HepG2 (cell line): ENCODE measurements at regions not wholly inside any gene's neighbourhood (a gene's known extent, or its start where the extent isn't known, plus 50 kb on each side); places are given as distances from the start of the nearest gene placed in this dataset.

ENCODE experiments used
- ATAC-seq: fragments of 200-7000 bp; cut with Tn5 transposase; 3 replicates; pipeline ENCODE4 v1.9.1; 2020; ENCODE audit warnings: mild to moderate bottlenecking, moderate library complexity
- BruUV-seq: library from RNA; stranded (reverse); fragments of 400-500 nt; replicated peaks from 2 replicates; lab custom pipeline; 2021; lab: Mats Ljungman, UMichigan
- CTCF ChIA-PET: fragments of 300-600 bp; formaldehyde crosslinking; extraction: SDS; loops from one replicate; lab custom pipeline; 2021; ENCODE audit warnings: low total read pairs, inconsistent platforms, low intra/inter-chr PET ratio; lab: Yijun Ruan, JAX
- POLR2A ChIA-PET: fragments of 350-600 bp; sonication (Branson Sonifier 250); formaldehyde crosslinking; loops from one replicate; lab custom pipeline; 2020; ENCODE audit warnings: antibody characterized with exemption, inconsistent platforms; lab: Yijun Ruan, JAX
- DNase-seq: peaks from one replicate; pipeline ENCODE4 v3.0.0-alpha.2; 2015; ENCODE audit warnings: low spot score
- FAIRE-seq: peaks from 3 replicates; lab custom pipeline; 2011; peaks lifted over from hg19 to GRCh38; lab: Jason Lieb, UNC
- H2AFZ ChIP-seq: one replicate; pipeline ENCODE4 v1.6.1; 2011; ENCODE audit warnings: low read length, inconsistent platforms
- H3K27ac ChIP-seq: fragments of 300-600 bp; 3 replicates; pipeline ENCODE4 v1.8.0; 2011; ENCODE audit warnings: mixed run types, mild to moderate bottlenecking, mixed read lengths, low read length, inconsistent platforms; ENCODE audit not compliant: insufficient read depth; ENCODE audit errors: extremely low read length
- H3K27me3 ChIP-seq, 2 experiments: fragments of 200-600 bp in 1 of 2; 2 replicates in 1 of 2; 3 replicates in 1 of 2; pipeline versions ENCODE4 v1.6.0 to v1.8.0; 2011; ENCODE audit warnings: low read length in 2 of 2, mild to moderate bottlenecking in 2 of 2, moderate library complexity in 2 of 2, inconsistent platforms in 1 of 2; ENCODE audit not compliant: insufficient read depth in 2 of 2, control insufficient read depth in 1 of 2
- H3K36me3 ChIP-seq, 2 experiments: fragments of 200-600 bp in 1 of 2; replicated peaks in 1 of 2; 2 replicates in 1 of 2; 3 replicates in 1 of 2; pipeline versions ENCODE4 v1.5.1 to v1.8.0; 2011; ENCODE audit warnings: low read length in 2 of 2, inconsistent platforms in 1 of 2; ENCODE audit not compliant: insufficient read depth in 2 of 2, control insufficient read depth in 1 of 2
- H3K4me1 ChIP-seq: 2 replicates; pipeline ENCODE4 v1.5.1; 2012; ENCODE audit warnings: low read length, inconsistent platforms; ENCODE audit not compliant: insufficient read depth
- H3K4me2 ChIP-seq: 2 replicates; pipeline ENCODE4 v1.6.0; 2011; ENCODE audit warnings: low read depth, low read length, inconsistent platforms
- H3K4me3 ChIP-seq, 3 experiments: fragments of 200-600 bp in 1 of 3; sonication (generic), shearing (Covaris generic) in 1 of 3; replicated peaks in 1 of 3; 2 replicates each; pipeline ENCODE4 v1.5.1; 2011 to 2016; ENCODE audit warnings: low read length in 3 of 3, inconsistent platforms in 2 of 3, low read depth in 2 of 3, mild to moderate bottlenecking in 2 of 3, control low read depth in 1 of 3, mixed read lengths in 1 of 3; ENCODE audit not compliant: insufficient read depth in 1 of 3
- H3K79me2 ChIP-seq: one replicate; pipeline ENCODE4 v1.6.1; 2011; ENCODE audit warnings: low read length, inconsistent platforms; ENCODE audit not compliant: insufficient read depth
- H3K9ac ChIP-seq: 2 replicates; pipeline ENCODE4 v1.6.0; 2011; ENCODE audit warnings: mild to moderate bottlenecking, low read depth, low read length, inconsistent platforms; ENCODE audit not compliant: insufficient read depth
- H3K9me3 ChIP-seq: 2 replicates; pipeline ENCODE4 v1.5.1; 2012; ENCODE audit warnings: mild to moderate bottlenecking, low read length
- H4K20me1 ChIP-seq: 2 replicates; pipeline ENCODE4 v1.6.0; 2011; ENCODE audit warnings: inconsistent platforms, mild to moderate bottlenecking, low read length, moderate library complexity; ENCODE audit not compliant: insufficient read depth
- ATAD3A ChIP-seq: sonication (generic); formaldehyde crosslinking; IDR thresholded peaks from 2 replicates; pipeline ENCODE4 v1.4.0; 2020; ENCODE audit warnings: missing genetic modification reagents
- CENPBD1 ChIP-seq: sonication (generic); formaldehyde crosslinking; IDR thresholded peaks from 2 replicates; pipeline ENCODE4 v1.8.0; 2022; ENCODE audit warnings: missing genetic modification reagents, low read depth, mild to moderate bottlenecking, borderline replicate concordance
- E2F5 ChIP-seq: sonication (generic); formaldehyde crosslinking; conservative IDR thresholded peaks from 2 replicates; pipeline ENCODE4 v1.4.0; 2020; ENCODE audit warnings: missing genetic modification reagents
- GABPB1 ChIP-seq: IDR thresholded peaks from 2 replicates; pipeline ENCODE4 v1.6.1; 2016; ENCODE audit warnings: mild to moderate bottlenecking, missing genetic modification reagents, moderate library complexity, missing compliant biosample characterization
- HDAC1 ChIP-seq: sonication (generic); formaldehyde crosslinking; IDR thresholded peaks from 2 replicates; pipeline ENCODE4 v1.5.1; 2020; ENCODE audit warnings: mild to moderate bottlenecking, missing genetic modification reagents
- HNF1A ChIP-seq, 2 experiments: sonication (generic) in 1 of 2; formaldehyde crosslinking in 1 of 2; IDR thresholded peaks; 2 replicates each; pipeline versions ENCODE4 v1.4.0 to v1.6.1; 2016 to 2020; ENCODE audit warnings: borderline replicate concordance in 1 of 2, low read depth in 1 of 2, mild to moderate bottlenecking in 1 of 2, missing genetic modification reagents in 1 of 2
- HOXD1 ChIP-seq: sonication (generic); formaldehyde crosslinking; IDR thresholded peaks from 2 replicates; pipeline ENCODE4 v1.5.0; 2020; ENCODE audit warnings: missing genetic modification reagents
- REXO4 ChIP-seq: sonication (generic); formaldehyde crosslinking; IDR thresholded peaks from 2 replicates; pipeline ENCODE4 v1.8.0; 2022; ENCODE audit warnings: missing genetic modification reagents, mild to moderate bottlenecking, borderline replicate concordance
- RFX5 ChIP-seq: IDR thresholded peaks from 2 replicates; pipeline ENCODE4 v1.6.1; 2011; ENCODE audit warnings: low read depth, low read length, improper control_type of control experiment
- ZBTB7A ChIP-seq: sonication (generic); formaldehyde crosslinking; IDR thresholded peaks from 2 replicates; pipeline ENCODE4 v1.8.0; 2022; ENCODE audit warnings: mild to moderate bottlenecking, missing genetic modification reagents
- ZFX ChIP-seq: sonication (generic); formaldehyde crosslinking; IDR thresholded peaks from 2 replicates; pipeline ENCODE4 v1.4.0; 2020; ENCODE audit warnings: mild to moderate bottlenecking, low read depth, missing genetic modification reagents, moderate library complexity
- ZNF605 ChIP-seq: sonication (generic); formaldehyde crosslinking; IDR thresholded peaks from 2 replicates; pipeline ENCODE4 v1.8.0; 2022; ENCODE audit warnings: mild to moderate bottlenecking, missing genetic modification reagents
- ZNF773 ChIP-seq: sonication (generic); formaldehyde crosslinking; IDR thresholded peaks from 2 replicates; pipeline ENCODE4 v1.4.0; 2020; ENCODE audit warnings: missing genetic modification reagents, borderline replicate concordance
- ZNF788 ChIP-seq: sonication (generic); formaldehyde crosslinking; IDR thresholded peaks from 2 replicates; pipeline ENCODE4 v1.5.0; 2020; ENCODE audit warnings: mild to moderate bottlenecking, missing genetic modification reagents, borderline replicate concordance
- ZNF800 ChIP-seq: sonication (generic); formaldehyde crosslinking; IDR thresholded peaks from 2 replicates; pipeline ENCODE4 v1.4.0; 2020; ENCODE audit warnings: missing genetic modification reagents
- ZNF891 ChIP-seq: sonication (generic); formaldehyde crosslinking; IDR thresholded peaks from 2 replicates; pipeline ENCODE4 v1.5.0; 2020; ENCODE audit warnings: mild to moderate bottlenecking, missing genetic modification reagents
- WGBS: methylation state at CpG from one replicate; pipeline ENCODE4 v1.1.6; 2017; ENCODE audit warnings: low lambda C conversion rate; 5-methylcytosine and 5-hydroxymethylcytosine counted together
- in situ Hi-C: cut with HindIII; loops from 2 replicates; pipeline ENCODE4 v1.10.0; 2017; ENCODE audit warnings: low pct_unique_long_range_greater_than_20kb; ENCODE audit not compliant: extremely low pct_ligation_motif_present
- intact Hi-C: fragments of 100-400 bp; cut with micrococcal nuclease; formaldehyde crosslinking; loops from one replicate; pipeline ENCODE4 v1.10.0; 2022; ENCODE audit not compliant: unreplicated experiment

- Histone ChIP-seq H3K27ac (no peak overlapping the region), H3K4me1 (no peaks in the 10 kb centered on the region), H3K4me3 (no peak overlapping the region), H2AFZ (no peak overlapping the region), H3K9ac (no peak overlapping the region), H3K36me3 (no peaks in the 10 kb centered on the region), H3K27me3 (peaks cover 0 to 3% of the 10 kb centered on the region in 2 experiments; a peak in 1 of 5 replicates), H3K9me3 (no peaks in the 10 kb centered on the region), H3K79me2 (no peaks in the 10 kb centered on the region), H4K20me1 (no peaks in the 10 kb centered on the region), H3K4me2 (no peak overlapping the region)
- FAIRE-seq (no peak), DNase-seq (no peak), ATAC-seq (no peak)
- TF ChIP-seq GABPB1 (no peak), HNF1A (IDR thresholded peaks at IDR 0.05; ENCODE audit: low read depth) (no peak), HNF1A (CRISPR knock-in tag; IDR thresholded peaks at IDR 0.05; ENCODE audit: borderline replicate concordance) (no peak), RFX5 (no peak), ZFX (CRISPR knock-in tag) (no peak), ZNF788 (CRISPR knock-in tag) (no peak), REXO4 (CRISPR knock-in tag) (no peak), HDAC1 (CRISPR knock-in tag) (no peak), ZNF891 (CRISPR knock-in tag) (no peak), ATAD3A (CRISPR knock-in tag) (no peak), ZNF773 (no peak), ZBTB7A (no peak), ZNF800 (CRISPR knock-in tag) (no peak), CENPBD1 (no peak), HOXD1 (CRISPR knock-in tag) (no peak), E2F5 (CRISPR knock-in tag) (no peak), ZNF605 (CRISPR knock-in tag) (no peak)
- intact Hi-C loops (no loop called here), in situ Hi-C loops (no loop called here)
- BruUV-seq, result no TSS peak
- ChIA-PET CTCF (no interaction called here), POLR2A (no interaction called here)
- 0% methylated on average over 3 of the region's 3 CpGs for WGBS
Observed at GRCh38 chr3:59263152-59263551, 213.3 kb upstream of the CFAP20DC start.
